NCI-H128 (cell line): ENCODE measurements at regions not wholly inside any gene's neighbourhood (a gene's known extent, or its start where the extent isn't known, plus 50 kb on each side); places are given as distances from the start of the nearest gene placed in this dataset.

Source experiments
- DNase-seq: peaks from one replicate; lab custom pipeline; 2025; ENCODE audit not compliant: unreplicated experiment; lab: John Stamatoyannopoulos, UW

DNA sequence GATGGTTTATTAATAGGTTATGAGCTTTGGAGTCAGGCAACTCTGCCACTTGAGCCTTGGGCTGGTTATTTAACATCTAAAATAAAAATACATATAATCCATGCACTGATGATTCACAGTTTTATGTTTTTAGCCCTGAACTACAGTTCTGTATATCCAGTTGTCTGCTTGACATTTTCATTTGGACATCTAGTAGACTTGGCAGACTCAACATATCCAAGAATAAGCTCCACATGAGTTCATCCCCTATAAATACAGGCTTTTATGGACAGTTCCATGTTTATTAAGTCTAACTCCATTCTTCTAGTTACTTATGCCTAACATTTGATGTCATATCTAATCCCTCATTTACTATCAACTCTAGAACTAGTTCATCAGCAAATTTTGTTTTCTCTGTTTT lies 174.2 kb downstream of the KIF2B start:
- DNase-seq: no peak

DNA sequence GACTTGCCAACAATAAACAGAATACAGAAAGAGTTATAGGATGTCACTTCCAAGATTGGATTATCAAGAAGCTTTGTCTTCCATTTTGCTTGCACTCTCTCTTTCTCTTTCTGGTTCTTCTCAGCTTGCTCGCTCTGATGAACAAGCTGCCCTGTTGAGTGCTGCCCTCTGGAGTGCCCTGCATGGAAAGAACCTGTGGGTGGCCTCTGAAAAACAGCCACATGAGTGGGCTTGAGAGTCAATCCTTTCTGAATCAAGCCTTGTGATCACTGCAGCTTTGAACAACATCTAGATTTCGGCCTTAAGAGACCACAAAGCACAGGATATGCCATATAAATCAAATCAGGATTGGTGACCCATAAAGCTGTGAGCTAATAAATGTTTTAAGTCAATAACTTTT lies 185.1 kb downstream of the KIF2B start:
- no peak for DNase-seq

DNA sequence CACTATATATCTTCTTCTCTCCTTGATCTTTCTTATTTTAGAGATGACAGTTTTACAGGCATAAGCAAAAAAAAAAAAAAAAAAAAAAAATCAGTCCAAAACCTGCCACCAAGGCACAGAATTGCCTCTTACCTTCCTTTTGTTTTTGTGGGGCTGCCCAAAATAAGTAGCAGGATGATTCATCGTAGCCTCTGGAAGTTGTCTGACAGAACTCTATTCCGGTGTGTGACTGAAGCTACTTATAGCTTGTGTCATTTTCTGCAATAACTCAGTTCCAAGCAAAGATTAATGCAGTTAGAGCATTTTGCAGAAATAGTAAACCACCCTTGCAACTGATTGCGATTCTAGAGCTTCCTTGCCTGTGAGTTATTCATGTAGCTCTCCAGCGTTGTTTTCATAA lies 186.8 kb downstream of the KIF2B start:
- DNase-seq: no peak

DNA sequence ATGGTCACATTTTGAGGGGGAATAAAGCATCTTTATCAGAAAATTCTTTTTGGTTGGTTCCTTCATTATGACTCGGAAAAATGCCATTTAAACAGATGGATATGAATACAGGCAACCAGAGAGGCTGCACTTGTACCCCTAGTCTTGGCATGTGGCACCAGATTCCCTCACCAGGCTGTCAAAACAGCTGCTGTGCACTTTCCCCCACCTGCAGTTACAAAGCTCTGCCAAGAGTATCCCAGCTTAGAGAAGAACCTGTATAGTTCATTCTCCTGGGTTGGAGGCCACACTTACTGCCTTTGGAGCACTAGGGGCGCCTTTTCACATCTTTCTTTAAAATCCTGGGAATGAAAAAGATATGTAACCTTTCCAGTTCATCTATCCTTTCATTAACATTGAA lies 190.3 kb downstream of the KIF2B start:
- no peak for DNase-seq

DNA sequence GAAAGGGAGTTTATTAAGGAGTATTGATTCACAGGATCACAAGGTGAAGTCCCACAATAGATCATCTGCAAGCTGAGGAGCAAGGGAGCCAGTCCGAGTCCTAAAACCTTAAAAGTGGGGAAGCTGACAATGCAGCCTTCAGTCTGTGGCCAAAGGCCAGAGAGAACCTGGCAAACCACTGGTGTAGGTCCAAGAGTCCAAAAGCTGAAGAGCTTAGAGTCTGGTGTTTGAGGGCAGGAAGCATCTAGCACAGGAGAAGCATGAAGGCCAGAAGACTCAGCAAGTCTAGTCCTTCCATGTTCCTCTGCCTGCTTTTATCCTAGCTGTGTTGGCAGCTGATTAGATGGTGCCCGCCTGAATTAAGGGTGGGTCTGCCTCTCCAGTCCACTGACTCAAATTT lies 193.0 kb downstream of the KIF2B start:
- no peak for DNase-seq

DNA sequence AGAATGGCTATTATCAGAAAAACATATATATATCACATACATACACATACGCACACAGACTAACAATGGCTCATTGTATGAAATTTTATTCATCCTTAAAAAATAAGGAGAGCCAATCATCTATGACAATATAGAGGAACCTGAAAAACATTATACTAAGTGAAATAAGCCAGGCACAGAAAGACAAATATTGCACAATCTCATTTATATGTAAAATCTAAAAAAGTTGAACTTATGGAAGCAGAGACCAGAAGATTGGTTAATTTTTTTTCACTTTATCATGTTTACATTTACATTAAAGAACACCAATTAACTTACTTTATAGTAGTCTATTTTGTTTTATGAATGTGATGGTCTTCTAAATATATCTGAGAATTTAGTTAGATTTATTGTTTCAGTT lies 198.7 kb downstream of the KIF2B start:
- no peak for DNase-seq

DNA sequence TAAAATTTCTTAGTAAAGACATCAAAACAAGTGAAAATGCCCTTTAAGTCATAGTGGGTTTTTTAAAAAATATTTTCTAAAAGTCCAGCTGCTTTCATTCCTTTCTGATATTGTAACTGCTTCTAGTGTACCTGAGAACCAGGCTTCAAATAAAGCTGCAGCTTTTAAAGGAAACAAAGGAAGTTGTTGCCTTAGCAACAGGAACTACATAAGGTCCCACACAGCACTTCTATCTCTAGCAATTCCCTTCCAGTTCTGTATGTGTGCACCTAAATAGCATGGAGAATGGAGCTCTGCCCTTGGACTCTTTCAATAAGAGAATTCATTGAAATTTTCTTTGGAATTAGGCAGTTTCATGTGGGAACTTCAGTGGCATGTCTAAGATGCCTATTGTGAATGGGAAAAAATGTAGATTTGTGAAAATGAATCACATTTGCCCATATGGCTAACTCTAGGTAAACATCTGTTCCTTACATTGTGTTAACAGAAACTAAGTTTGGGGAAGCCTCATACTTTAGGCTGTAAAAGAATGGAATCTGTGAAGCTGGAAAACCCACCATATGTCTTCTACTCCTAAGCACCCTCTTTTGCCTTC lies 206.4 kb downstream of the KIF2B start:
- no peak for DNase-seq

DNA sequence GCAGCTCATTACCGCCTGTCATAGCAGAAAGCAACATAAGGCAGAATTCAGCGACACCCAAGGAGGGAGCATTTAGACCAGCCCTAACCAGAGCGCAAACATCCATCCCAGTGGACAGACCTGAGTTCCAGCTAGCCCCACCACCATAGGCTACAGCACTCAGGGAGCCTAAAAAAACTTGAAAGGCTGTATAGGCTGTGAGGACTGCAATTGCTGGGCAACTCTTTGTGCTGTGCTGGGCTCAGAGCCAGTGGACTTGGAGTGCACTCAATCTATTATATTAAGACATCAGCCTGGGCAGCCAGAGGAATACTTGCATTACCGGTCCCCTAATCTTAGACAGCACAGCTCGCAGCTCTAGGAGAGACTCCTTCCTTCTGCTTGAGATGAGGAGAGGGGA lies 207.3 kb downstream of the KIF2B start:
- no peak for DNase-seq

DNA sequence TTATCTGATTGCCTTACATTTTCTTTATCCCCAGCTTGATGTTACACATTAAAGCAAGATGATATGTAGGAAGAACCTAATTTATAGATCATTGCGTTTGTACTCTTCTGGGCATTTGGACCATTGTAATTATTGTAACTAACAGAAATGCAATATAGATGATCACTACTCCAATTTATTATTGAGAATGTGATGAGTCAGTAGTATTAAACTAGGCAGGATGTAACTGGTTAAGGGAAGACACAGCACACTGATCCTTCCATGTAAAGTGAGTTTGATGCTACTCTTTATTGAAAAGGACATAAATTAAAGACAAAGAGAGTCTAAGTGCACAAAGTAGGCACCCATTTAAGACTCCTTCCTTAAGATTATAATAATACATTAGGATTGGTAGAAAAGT lies 223.8 kb downstream of the KIF2B start:
- no peak for DNase-seq

DNA sequence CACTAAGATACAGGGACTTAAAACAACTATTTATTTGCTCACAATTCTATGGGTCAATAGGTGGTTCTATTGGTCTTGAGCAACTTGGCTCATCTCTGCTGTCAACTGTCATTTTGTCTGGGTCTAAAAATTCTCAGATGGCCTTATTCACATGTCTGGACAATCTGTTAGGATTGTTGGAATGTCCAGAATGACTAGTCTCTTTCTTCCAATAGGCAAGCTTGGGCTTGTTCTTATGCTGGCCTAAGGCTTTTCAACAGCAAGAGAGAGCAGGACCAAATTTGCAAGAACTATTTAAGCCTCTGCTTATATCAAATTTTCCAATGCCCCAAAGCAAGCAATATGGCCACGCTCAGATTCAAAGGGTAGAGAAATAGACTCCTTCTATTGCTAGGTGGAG lies 240.9 kb downstream of the KIF2B start:
- no peak for DNase-seq

DNA sequence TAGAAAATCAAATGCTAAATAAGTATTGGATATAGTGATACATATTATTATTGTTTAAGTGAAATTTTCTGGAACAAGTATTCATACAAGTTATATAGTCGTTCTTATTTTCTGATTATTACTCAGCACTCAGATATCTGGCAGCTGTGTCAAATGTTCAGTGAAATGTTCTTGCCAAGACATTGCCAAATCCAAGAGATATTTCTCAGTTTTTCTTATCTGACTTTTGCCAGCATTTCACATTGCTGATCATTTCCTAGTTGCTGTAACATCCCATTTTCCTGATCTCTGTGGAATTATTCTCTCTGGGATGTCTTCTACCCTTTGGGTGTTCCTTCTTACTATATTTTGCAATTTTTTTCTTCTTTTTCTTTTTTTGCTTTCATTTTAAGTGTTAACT lies 262.3 kb downstream of the KIF2B start:
- DNase-seq: no peak

DNA sequence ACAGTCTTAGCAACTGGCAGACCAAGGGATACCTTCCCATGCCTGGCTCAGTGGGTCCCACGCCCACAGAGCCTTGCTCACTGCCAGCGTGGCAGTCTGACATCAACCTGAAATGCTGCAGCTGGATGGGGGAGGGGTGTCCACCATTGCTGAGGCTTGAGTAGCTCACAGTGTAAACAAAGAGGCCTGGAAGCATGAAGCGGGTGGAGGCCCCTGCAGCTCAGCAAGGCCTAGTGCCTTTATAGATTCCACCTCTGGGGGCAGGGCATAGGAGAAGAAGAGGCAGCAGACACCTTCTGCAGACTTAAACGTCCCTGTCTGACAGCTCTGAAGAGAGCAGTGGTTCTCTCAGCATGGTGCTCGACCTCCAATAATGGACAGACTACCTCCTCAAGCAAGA lies 263.2 kb downstream of the KIF2B start:
- DNase-seq: no peak

DNA sequence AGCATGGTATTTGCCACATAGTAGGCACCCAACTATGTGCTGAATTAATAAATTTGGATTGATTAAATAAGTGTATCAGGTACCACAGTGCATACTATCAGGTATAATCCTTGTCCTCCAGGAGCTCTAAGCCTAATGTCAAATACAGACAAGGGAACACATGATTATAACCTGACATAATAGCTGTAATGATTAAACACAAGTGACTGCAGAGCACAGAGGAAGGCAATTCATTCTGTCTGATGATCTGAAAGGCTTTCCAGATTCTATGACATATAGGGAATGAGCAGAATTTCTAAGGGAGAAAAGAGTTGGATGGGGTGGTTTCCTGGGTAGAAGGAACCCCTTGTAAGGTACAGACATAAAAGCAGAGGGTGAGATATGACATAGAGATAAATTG lies 273.5 kb downstream of the KIF2B start:
- DNase-seq: no peak

DNA sequence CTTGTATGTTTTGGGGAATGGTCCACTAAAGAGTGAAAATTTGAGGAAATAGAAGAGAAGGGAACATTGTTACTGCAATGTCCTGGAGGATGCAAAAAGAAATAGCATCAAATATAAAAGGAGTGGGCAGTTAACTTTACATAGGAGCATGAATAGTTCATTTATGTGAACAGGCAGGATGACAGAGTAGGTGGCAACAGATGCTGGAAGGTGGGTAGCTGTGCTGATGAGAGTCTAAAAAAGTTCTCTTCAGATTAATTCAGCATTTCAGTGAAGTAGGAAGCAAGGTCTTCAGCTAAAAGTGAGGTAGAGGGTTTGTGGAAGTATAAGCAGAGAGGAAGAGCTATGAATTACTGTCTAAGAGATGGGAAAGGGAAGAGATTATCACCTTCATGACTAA lies 276.5 kb downstream of the KIF2B start:
- no peak for DNase-seq

DNA sequence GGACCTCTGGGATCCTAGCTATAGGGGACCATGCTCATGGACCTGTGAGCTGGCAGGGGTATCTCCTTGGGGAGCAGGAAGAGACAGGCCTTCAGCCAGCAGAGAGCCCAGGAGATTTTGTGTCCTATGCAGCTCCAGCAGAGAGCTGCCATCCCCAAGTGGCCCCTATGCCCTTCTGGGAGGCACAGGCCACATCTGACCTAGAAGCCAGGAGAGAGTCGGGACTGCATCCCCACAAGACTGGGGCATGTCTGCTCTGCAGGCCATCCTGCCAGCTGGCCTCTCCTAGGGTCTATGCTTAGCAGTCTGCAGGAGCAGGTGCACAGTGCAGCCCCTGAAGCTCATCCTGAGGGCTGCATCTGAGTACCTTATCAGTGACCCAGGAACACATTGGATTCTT lies 279.5 kb downstream of the KIF2B start:
- DNase-seq: no peak

DNA sequence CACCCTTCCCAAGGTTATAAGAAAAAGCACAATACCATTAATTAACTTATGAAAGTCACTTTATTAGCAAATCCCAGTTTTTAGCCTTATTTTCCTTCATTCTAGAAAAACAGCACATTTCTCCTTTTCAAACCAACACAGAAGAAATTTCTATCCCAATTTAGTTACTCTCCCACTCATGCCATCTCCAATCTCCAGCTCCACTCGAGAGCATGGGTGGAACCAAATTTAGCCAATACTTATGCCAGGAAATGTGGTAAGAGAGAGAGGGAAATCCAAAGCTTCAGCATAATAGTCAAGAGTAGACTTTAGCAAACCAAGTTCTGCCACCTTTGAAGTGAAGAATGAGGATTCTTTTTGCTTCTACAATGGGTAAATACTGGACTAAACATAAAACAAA lies 288.8 kb downstream of the KIF2B start:
- DNase-seq: no peak

DNA sequence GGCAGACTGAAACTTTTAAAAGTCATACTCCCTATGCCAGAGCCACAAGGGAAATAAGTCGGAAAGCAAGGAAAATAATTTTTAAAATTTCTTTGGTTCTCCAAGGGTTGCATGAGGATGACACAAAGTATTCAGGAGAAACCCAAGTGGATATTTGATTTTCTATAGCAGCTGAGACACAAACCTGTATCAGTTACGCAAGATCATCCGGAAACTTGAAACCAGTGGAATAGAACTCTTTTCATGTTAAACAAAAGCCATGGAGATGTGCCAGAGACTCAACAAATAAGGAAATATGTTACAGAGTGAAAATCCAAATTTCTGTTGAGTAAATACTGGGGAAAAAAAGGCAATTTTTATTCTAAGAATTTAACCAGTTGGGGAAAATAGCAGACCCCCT lies 294.7 kb downstream of the KIF2B start:
- DNase-seq: no peak

DNA sequence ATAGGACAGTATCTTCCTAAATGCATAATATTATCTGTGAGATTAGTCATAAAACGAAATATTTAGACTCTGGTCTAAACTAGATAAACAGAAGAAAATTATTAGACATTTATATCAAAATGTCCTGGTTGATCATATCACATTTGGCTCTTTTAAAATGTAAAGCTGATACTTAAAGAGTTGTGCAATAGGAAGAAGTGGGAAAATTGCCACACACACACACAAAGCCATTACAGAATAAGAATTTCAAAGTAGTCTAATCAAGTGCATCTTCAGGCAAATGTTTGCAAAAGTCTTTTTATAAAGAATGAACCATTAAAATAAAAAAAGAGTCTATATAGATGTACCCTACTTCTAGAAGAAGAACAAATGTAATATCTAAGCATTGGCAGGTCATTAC lies 301.7 kb downstream of the KIF2B start:
- no peak for DNase-seq

DNA sequence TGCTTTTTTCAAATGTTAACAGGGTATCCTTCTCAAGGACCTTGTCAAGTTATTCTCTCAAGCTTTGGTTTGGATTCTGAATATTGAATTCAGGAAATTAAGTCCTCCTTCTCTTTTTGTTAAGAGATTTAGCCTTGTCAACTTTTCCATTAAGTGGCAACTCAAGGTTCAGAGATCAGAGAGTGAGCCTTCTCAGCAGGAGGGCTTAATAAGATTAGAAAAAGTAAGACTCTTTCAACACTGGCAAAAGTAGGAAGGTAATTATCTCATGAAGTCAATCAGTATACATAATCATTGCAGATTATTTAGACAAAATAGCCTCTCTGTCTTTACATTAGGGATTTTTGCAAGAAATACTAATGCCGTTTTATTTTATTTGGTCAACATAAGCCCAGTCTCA lies 330.7 kb downstream of the KIF2B start:
- DNase-seq: no peak

DNA sequence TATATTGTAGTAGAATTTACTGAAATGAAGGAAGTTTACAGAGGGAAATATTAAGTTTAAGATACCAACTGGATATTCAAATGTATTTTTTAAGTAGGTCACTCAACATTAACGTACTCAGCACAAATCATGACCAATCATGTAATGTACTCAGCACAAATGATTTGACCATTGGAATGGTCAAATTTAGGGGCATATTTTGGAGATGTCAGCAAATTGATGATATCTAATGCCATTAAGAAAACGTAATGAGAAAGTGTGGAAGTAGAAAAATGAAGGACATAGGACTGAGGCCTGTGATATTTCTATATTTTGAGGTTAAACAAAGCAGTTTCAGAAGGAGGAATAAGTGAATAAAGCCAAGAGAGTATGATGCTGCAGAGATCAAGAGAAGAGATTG lies 334.8 kb downstream of the KIF2B start:
- no peak for DNase-seq

DNA sequence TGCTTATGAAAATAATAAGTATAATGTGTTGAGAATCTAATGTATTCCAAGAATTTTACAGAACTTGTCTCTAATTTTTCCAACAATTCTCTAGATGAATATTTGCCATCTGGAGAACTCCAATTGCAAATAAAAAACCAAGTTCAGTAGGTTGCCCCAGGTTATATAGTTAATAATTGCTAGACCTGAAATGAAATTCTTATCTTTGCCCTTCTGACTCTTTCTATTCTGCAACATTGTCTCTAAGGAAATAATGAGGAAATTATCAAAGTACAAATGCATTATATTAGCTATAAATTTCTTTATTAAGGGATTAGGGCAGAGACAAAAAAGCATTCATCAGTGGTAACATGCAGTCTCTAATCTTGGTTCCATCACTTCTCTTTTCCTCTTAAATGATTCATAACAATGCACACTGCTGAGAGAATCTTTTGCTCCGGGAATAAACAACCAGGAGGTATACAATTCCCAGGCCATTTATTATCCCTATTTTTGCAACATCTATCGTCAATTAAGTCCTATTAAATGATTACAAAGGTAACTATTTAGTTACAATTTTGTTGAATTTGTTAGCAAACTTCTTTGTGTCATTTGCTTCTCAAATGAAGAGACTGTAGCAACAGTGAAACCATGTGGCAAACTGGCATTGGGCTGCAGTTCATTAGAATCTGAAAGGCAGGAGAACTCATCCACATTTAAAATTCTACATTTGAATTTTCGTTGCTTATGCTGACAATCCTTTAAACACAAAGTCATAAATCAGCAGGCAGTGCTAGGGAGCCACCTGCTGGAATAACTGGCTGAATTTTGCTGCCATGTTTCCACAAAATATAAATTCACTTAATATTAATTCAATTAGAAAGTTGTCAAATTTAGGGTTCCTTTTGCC lies 349.6 kb downstream of the KIF2B start:
- peak; percentile 0 for DNase-seq

DNA sequence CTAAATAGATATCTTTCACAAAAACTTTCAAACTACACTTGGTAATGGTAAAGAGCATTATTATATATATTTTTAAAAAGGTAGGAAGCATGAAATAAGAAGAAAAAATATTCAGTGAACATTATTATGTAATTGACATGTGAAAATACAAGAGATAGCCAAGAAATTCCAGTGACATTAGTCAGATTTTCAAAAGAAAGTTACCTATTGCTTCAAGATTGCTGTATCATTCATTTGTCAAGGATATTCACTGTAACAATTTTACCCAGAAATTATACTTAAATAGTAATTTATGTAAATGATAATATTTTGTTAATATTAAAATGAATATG lies 350.2 kb downstream of the KIF2B start:
- no peak for DNase-seq
